GM12801 (cell line): ENCODE measurements at regions not wholly inside any gene's neighbourhood (a gene's known extent, or its start where the extent isn't known, plus 50 kb on each side); places are given as distances from the start of the nearest gene placed in this dataset.

ENCODE experiments used
- TF ChIP-seq, protein P1 (sequence below): IDR thresholded peaks from one replicate; pipeline ENCODE4 v1.5.1; 2011; ENCODE audit warnings: control low read depth; ENCODE audit not compliant: insufficient read length; ENCODE audit errors: extremely low read depth

DNA sequence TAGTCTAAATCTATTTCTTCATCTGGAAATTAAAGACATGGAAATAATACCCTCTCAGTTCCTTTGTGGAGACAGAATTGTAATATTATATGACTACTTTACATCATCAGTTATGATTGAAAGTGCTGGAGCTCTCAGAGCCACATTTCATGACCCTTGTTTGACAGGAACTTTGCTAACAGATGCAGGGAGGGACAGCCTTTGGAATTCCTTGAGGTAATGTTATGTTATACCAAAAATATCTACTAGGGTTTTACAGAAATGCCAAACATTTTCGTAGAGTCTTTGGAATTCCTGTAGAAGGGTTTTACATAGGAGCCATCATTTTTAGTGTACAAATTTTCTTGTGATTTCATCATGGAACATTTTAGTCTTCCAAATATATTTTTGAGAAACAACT, 57.4 kb upstream of the ADAMTS5 start:
- TF ChIP-seq, protein P1, sequence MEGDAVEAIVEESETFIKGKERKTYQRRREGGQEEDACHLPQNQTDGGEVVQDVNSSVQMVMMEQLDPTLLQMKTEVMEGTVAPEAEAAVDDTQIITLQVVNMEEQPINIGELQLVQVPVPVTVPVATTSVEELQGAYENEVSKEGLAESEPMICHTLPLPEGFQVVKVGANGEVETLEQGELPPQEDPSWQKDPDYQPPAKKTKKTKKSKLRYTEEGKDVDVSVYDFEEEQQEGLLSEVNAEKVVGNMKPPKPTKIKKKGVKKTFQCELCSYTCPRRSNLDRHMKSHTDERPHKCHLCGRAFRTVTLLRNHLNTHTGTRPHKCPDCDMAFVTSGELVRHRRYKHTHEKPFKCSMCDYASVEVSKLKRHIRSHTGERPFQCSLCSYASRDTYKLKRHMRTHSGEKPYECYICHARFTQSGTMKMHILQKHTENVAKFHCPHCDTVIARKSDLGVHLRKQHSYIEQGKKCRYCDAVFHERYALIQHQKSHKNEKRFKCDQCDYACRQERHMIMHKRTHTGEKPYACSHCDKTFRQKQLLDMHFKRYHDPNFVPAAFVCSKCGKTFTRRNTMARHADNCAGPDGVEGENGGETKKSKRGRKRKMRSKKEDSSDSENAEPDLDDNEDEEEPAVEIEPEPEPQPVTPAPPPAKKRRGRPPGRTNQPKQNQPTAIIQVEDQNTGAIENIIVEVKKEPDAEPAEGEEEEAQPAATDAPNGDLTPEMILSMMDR = no peak

DNA sequence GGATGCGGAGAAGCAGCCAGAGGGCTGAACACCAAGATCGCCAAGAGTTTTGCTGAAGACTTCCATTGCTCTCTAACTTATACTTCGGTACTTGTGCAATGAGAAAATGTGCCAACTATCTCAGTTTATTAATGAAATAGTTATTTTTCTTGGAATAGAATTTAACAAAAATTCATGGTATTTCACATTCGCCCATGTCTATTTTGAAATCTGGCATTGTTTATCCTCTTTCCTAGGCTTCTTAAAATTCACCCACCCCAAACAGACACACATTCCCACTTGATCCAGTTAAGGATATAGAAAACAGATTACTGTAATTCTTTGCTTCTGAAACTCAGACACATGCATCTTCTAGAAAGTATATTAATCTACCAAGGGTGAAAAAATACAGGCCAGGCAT, 56.3 kb upstream of the ADAMTS5 start:
- TF ChIP-seq, protein P1 = no peak

DNA sequence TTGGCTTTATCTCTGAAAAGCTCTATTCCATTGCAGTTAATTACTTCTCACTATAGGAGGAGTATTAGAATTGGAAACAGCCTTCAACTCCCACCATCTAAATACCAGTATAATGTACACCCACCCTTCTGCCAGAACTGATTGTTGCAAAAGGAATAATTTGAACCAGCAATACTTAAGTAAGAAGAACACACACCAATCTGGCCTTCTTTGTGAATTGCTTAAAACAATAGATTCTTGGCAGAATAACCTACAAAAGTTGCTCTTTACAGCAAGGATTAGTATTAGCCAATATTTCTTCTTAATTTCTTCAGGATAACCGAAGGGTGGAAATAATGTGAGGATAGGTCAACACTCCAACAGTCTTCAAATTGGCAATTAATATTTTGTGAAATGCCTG, 54.9 kb upstream of the ADAMTS5 start:
- TF ChIP-seq, protein P1 = no peak

DNA sequence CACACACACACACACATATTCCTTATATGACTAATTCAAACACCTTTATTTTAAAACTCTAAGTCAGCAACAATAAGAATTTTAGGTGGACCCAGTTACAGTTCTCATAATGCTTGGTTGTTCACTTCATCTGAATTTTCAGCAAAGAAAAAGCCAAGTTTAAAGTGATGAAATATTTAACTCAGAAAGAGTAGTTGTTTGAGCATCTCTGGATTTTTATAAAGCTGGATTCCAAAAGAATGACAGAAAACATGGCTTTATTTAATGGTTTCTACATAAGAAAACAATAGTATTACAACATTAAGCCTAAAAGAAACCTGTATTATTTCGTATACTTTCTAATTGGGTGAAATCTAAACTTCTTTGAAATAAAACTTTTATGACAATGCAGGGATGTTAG, 54.2 kb upstream of the ADAMTS5 start:
- TF ChIP-seq, protein P1 = no peak

DNA sequence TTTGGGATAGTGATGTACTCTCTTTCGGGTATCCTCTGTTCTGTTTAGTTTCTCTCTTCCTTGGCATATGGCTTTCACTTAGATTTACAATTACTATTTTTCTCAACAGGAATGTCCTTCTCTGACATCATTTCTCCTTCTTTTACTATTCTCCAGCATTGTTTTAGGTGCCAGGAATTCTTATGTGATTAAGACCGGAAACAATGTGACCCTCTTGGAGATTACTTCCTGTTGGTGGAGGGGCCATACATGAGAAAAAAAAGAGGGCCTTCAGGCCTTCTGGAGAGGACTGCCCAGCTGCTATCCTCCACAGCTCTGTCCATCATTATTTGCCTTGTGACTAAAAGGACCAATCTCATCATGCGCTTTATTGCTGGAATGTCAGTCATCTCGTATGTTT, 50.4 kb upstream of the ADAMTS5 start:
- TF ChIP-seq, protein P1 = no peak
